ENCODE measurements at regions not wholly inside any gene's neighbourhood (a gene's known extent, or its start where the extent isn't known, plus 50 kb on each side); places are given as distances from the start of the nearest gene placed in this dataset.

DNA sequence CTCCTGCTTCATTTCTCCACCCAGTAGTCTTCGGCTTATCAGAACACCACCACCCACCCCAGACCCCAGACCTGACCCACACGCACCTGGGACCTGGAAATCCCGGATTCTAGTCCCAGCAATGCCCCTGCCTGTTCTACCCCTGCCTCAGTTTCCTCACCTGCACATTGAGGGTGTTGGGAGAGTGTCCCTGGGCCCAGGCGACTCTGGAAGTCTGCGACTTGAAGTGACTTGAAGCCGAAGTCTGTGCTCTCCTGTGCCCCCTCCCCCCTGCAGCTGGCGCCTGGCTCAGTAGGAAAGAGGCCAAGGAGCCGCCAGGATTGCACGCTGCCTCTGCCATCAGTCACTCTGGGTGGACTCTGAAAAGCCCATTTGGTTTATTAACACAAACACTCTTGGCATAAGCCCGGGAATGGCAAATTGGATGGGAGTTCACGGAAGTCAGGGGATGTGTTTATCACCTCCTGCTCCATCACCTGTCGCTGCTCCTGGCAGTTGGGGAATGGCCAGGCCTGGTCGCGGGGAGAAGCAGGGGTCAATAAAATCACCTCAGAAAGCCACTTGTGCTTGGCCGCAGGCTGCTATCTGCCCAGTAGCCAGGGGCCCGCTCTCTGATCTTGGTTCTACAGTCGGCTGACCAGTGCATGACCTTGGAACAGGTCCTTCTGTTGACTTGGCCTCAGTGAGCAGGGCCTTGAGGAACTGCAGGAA lies 132.7 kb downstream of the ACTL8 start:
- no peaks in the 10 kb centered on the region for H3K9me3 ChIP-seq
- H3K4me3 ChIP-seq, result no peak overlapping the region
- intact Hi-C loops (cut with DNase I; ENCODE audit: low total_unique reads), result no loop called here
- H3K36me3 ChIP-seq, result no peaks in the 10 kb centered on the region
- H3K4me1 ChIP-seq, result no peaks in the 10 kb centered on the region
- no peak overlapping the region for H3K27ac ChIP-seq
- H3K27me3 ChIP-seq, result no peaks in the 10 kb centered on the region
- no peak for DNase-seq
- TF ChIP-seq POLR2A (IDR thresholded peaks at IDR 0.05) (no peak), CTCF (IDR thresholded peaks at IDR 0.05) (no peak)

GRCh38 chr1:17890056-17890814 lies 135.1 kb downstream of the ACTL8 start:
- TF ChIP-seq CTCF (IDR thresholded peaks at IDR 0.05) (no peak), POLR2A (IDR thresholded peaks at IDR 0.05) (no peak)
- no peaks in the 10 kb centered on the region for H3K9me3 ChIP-seq
- H3K4me3 ChIP-seq, result no peak overlapping the region
- no peak overlapping the region for H3K27ac ChIP-seq
- H3K36me3 ChIP-seq, result no peaks in the 10 kb centered on the region
- DNase-seq, result no peak
- no peaks in the 10 kb centered on the region for H3K4me1 ChIP-seq
- intact Hi-C loops (cut with DNase I; ENCODE audit: low total_unique reads), result no loop called here
- no peaks in the 10 kb centered on the region for H3K27me3 ChIP-seq

GRCh38 chr1:17890815-17891191 lies 135.7 kb downstream of the ACTL8 start:
- intact Hi-C loops (cut with DNase I; ENCODE audit: low total_unique reads), result no loop called here
- Histone ChIP-seq H3K27me3 (no peaks in the 10 kb centered on the region), H3K27ac (no peak overlapping the region), H3K9me3 (no peaks in the 10 kb centered on the region), H3K4me1 (no peaks in the 10 kb centered on the region), H3K4me3 (no peak overlapping the region), H3K36me3 (no peaks in the 10 kb centered on the region)
- TF ChIP-seq POLR2A (IDR thresholded peaks at IDR 0.05), result no peak
- no peak for TF ChIP-seq CTCF (IDR thresholded peaks at IDR 0.05)
- no peak for DNase-seq

DNA sequence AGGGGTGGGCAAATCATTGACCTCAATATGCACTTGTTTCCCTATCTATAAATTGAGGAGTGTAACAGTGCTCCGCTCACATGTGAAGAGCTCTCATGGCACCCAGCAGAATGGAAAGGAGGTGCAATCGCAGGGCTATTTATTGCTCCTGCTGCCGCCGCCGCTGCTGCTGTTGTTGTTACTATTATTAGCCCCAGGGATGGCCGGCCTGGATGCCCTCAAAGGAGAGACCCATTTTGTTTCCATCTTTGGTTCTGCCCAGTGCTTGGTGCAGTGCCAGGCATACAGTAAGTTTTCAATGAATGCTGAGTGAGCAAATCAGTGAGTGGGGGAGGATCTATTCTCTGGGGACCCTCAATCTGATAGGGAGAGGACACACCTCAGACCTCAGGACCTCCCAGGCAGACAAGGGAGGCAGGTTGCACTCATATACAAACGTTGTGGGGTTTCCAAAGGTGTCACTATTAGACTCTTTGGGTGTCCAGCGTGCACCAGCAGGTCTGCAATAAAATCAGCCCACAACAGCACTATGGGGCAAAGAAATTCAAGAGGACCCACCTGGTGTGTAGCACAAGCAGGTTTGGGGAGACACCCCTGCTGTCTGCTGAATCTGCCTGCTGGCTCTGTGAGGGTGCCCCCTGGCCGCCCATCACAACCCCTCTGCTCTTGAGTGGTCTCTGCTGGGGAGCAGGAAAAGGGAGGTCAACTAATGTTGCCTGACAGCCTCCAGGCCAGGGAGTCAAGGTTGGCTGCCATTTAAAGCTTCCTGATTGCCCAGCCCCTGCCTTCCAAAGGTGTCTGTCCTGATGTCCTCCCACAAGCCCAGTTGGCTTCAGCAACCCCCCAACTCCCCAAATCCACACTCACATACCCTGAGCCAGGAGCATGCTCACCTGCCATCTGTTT lies 136.3 kb downstream of the ACTL8 start:
- intact Hi-C loops (cut with DNase I; ENCODE audit: low total_unique reads), result no loop called here
- no peaks in the 10 kb centered on the region for H3K27me3 ChIP-seq
- H3K27ac ChIP-seq, result no peak overlapping the region
- no peak for DNase-seq
- H3K4me3 ChIP-seq, result no peak overlapping the region
- no peaks in the 10 kb centered on the region for H3K36me3 ChIP-seq
- no peaks in the 10 kb centered on the region for H3K9me3 ChIP-seq
- H3K4me1 ChIP-seq, result no peaks in the 10 kb centered on the region
- no peak for TF ChIP-seq POLR2A (IDR thresholded peaks at IDR 0.05)
- no peak for TF ChIP-seq CTCF (IDR thresholded peaks at IDR 0.05)

Measured in uterus (tissue), 3 donors.